Activated CD4-positive, alpha-beta T cell treated with anti-CD3 and anti-CD28 coated beads, Interleukin-2, amount 50 U/mL, for 24 hours (primary cell): ENCODE measurements at regions not wholly inside any gene's neighbourhood (a gene's known extent, or its start where the extent isn't known, plus 50 kb on each side); places are given as distances from the start of the nearest gene placed in this dataset.

Experiments used
- DNase-seq, 2 donors: peaks; one replicate each; pipeline ENCODE4 v3.0.0-alpha.2; 2020; ENCODE audit warnings: low read depth in 1 of 2, low spot score in 1 of 2

- peak; percentile 61 to 73 for DNase-seq
Observed at GRCh38 chr9:6703898-6704639, 53.7 kb upstream of the KDM4C start.

GRCh38 chr9:6702707-6703106 lies 55.1 kb upstream of the KDM4C start:
- DNase-seq = no peak

GRCh38 chr9:6696178-6696577 lies 50.6 kb upstream of the GLDC start:
- no peak for DNase-seq

- DNase-seq = no peak
Observed at GRCh38 chr9:6695121-6695814, 49.7 kb upstream of the GLDC start.
